ENCODE measurements at regions not wholly inside any gene's neighbourhood (a gene's known extent, or its start where the extent isn't known, plus 50 kb on each side); places are given as distances from the start of the nearest gene placed in this dataset.

- no peak for ATAC-seq
- no peaks in the 10 kb centered on the region for H3K9me3 ChIP-seq (replicated peaks; ENCODE audit: control insufficient read depth, insufficient read depth, low read length)
- SMC1A ChIA-PET (ENCODE audit: uncharacterized antibody, unreplicated experiment) = interaction anchor here (1.0 to 1.7 kb wide), 4 partner anchors 19 to 260 kb away, joined by 3 to 6 read pairs (median 4); no protein-coding TSS in a partner anchor
- H2AFZ ChIP-seq (ENCODE audit: control insufficient read depth, low read depth, low read length) = no peak overlapping the region
- no peak overlapping the region for H3K9ac ChIP-seq (ENCODE audit: control insufficient read depth, insufficient read depth, low read length)
- H3K27ac ChIP-seq (ENCODE audit: control insufficient read depth, insufficient read depth) = no peak overlapping the region
- WGBS (ENCODE audit: insufficient coverage, insufficient replicate concordance, low lambda C conversion rate, missing lambda C conversion rate) = 0% methylated on average over 1 of the region's 1 CpG
- intact Hi-C loops (cut with micrococcal nuclease; ENCODE audit: unreplicated experiment) = no loop called here
- H3K4me1 ChIP-seq (ENCODE audit: control insufficient read depth, insufficient read depth, low read length) = no peaks in the 10 kb centered on the region
- no peak for DNase-seq (ENCODE audit: low read depth, low spot score)
- TF ChIP-seq MEF2B (IDR thresholded peaks at IDR 0.05; ENCODE audit: partially characterized antibody, poor library complexity, severe bottlenecking) (no peak), TCF7 (IDR thresholded peaks at IDR 0.05; ENCODE audit: borderline replicate concordance) (no peak), FOXK2 (IDR thresholded peaks at IDR 0.05) (no peak)
- TF ChIP-seq, protein P1, sequence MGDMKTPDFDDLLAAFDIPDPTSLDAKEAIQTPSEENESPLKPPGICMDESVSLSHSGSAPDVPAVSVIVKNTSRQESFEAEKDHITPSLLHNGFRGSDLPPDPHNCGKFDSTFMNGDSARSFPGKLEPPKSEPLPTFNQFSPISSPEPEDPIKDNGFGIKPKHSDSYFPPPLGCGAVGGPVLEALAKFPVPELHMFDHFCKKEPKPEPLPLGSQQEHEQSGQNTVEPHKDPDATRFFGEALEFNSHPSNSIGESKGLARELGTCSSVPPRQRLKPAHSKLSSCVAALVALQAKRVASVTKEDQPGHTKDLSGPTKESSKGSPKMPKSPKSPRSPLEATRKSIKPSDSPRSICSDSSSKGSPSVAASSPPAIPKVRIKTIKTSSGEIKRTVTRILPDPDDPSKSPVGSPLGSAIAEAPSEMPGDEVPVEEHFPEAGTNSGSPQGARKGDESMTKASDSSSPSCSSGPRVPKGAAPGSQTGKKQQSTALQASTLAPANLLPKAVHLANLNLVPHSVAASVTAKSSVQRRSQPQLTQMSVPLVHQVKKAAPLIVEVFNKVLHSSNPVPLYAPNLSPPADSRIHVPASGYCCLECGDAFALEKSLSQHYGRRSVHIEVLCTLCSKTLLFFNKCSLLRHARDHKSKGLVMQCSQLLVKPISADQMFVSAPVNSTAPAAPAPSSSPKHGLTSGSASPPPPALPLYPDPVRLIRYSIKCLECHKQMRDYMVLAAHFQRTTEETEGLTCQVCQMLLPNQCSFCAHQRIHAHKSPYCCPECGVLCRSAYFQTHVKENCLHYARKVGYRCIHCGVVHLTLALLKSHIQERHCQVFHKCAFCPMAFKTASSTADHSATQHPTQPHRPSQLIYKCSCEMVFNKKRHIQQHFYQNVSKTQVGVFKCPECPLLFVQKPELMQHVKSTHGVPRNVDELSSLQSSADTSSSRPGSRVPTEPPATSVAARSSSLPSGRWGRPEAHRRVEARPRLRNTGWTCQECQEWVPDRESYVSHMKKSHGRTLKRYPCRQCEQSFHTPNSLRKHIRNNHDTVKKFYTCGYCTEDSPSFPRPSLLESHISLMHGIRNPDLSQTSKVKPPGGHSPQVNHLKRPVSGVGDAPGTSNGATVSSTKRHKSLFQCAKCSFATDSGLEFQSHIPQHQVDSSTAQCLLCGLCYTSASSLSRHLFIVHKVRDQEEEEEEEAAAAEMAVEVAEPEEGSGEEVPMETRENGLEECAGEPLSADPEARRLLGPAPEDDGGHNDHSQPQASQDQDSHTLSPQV (IDR thresholded peaks at IDR 0.05) = no peak
- no peaks in the 10 kb centered on the region for H4K20me1 ChIP-seq (ENCODE audit: control insufficient read depth, insufficient read depth)
- POLR2A ChIA-PET = no interaction called here
- H3K4me3 ChIP-seq = no peak overlapping the region
- no peaks in the 10 kb centered on the region for H3K36me3 ChIP-seq (ENCODE audit: control insufficient read depth in 2 of 2, insufficient read depth in 2 of 2, low read length in 1 of 2)
- in situ Hi-C loops (cut with MboI) = no loop called here
- no peak overlapping the region for H3K4me2 ChIP-seq (ENCODE audit: control insufficient read depth, insufficient read depth)
- H3K79me2 ChIP-seq (ENCODE audit: control insufficient read depth, insufficient read depth, low read length) = no peaks in the 10 kb centered on the region
- no peaks in the 10 kb centered on the region for H3K27me3 ChIP-seq (replicated peaks in 1 of 2; ENCODE audit: control insufficient read depth in 2 of 2, insufficient read depth in 2 of 2, low read length in 1 of 2)
- CTCF ChIA-PET = interaction anchor here (0.9 kb wide), 1 partner anchor 9 kb away, joined by 4 read pairs; no protein-coding TSS in a partner anchor
- FAIRE-seq = no peak
- no TSS peak for BruUV-seq (replicated peaks)
- RAD21 ChIA-PET (ENCODE audit: unreplicated experiment) = no interaction called here
Observed at GRCh38 chr2:189372688-189373257, 68.5 kb upstream of the WDR75 start.

All from GM12878 (cell line).